Fibroblast of lung (primary cell): ENCODE measurements at regions not wholly inside any gene's neighbourhood (a gene's known extent, or its start where the extent isn't known, plus 50 kb on each side); places are given as distances from the start of the nearest gene placed in this dataset.

Source experiments
- EZH2 ChIP-seq: IDR thresholded peaks from 2 replicates; pipeline ENCODE4 v1.5.1; 2012; ENCODE audit warnings: low read length, control low read depth, mild to moderate bottlenecking; ENCODE audit errors: missing control alignments
- TF ChIP-seq, protein P1 (sequence below), 2 donors: IDR thresholded peaks in 1 of 2; conservative IDR thresholded peaks in 1 of 2; 1 replicate in 1 of 2; 2 replicates in 1 of 2; pipeline ENCODE4 v1.5.1; 2011 to 2012; ENCODE audit warnings: low read length in 2 of 2, control low read depth in 1 of 2, inconsistent platforms in 1 of 2, low read depth in 1 of 2, mild to moderate bottlenecking in 1 of 2

DNA sequence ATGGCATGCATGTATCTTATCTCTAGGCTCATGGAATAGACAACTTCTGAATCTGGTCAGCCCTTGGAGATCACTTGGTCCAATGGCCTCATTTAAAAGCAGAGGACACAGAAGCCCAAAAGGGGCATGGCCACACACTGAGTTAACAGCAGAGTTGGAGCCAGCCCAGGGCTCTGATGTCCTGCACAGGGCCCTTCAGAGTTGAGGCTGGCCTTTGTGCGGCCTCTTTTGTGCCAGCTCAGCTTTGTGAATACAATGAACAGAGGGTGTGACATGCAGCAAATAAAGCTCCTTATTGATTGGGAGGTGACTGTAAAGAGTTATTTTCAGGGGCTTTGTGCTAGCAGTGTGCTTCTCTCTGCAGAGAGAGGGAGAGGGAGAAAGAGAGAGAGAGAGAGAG, 150.1 kb upstream of the STK32A start:
- TF ChIP-seq EZH2: no peak
- TF ChIP-seq, protein P1, sequence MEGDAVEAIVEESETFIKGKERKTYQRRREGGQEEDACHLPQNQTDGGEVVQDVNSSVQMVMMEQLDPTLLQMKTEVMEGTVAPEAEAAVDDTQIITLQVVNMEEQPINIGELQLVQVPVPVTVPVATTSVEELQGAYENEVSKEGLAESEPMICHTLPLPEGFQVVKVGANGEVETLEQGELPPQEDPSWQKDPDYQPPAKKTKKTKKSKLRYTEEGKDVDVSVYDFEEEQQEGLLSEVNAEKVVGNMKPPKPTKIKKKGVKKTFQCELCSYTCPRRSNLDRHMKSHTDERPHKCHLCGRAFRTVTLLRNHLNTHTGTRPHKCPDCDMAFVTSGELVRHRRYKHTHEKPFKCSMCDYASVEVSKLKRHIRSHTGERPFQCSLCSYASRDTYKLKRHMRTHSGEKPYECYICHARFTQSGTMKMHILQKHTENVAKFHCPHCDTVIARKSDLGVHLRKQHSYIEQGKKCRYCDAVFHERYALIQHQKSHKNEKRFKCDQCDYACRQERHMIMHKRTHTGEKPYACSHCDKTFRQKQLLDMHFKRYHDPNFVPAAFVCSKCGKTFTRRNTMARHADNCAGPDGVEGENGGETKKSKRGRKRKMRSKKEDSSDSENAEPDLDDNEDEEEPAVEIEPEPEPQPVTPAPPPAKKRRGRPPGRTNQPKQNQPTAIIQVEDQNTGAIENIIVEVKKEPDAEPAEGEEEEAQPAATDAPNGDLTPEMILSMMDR (conservative IDR thresholded peaks at IDR 0.05 in 1 of 2, IDR thresholded peaks at IDR 0.05 in 1 of 2; ENCODE audit: low read depth in 1 of 2, low read length in 2 of 2): no peak
